ENCODE measurements at regions not wholly inside any gene's neighbourhood (a gene's known extent, or its start where the extent isn't known, plus 50 kb on each side); places are given as distances from the start of the nearest gene placed in this dataset.

DNA sequence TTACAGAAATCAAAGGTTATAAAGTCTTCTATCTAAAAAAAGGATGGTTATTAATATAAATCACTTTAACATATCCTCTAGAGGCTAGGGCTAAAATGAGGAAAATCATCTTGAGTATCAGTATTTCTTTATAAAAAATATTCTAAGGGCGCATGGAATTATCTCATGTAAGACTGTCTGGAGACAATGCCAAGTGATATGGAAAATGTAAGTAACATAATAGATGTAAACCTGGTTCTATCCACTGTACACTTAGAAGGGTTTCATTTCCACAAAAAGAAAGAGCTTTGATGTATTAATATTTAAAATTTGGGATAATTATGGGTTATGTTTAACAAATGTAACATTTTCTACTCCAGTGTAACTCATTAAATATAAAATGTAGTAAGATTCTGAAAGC, 95.9 kb upstream of the DPH5 start:
- no peak for TF ChIP-seq POLR2A (IDR thresholded peaks at IDR 0.05)
- TF ChIP-seq, protein P1, sequence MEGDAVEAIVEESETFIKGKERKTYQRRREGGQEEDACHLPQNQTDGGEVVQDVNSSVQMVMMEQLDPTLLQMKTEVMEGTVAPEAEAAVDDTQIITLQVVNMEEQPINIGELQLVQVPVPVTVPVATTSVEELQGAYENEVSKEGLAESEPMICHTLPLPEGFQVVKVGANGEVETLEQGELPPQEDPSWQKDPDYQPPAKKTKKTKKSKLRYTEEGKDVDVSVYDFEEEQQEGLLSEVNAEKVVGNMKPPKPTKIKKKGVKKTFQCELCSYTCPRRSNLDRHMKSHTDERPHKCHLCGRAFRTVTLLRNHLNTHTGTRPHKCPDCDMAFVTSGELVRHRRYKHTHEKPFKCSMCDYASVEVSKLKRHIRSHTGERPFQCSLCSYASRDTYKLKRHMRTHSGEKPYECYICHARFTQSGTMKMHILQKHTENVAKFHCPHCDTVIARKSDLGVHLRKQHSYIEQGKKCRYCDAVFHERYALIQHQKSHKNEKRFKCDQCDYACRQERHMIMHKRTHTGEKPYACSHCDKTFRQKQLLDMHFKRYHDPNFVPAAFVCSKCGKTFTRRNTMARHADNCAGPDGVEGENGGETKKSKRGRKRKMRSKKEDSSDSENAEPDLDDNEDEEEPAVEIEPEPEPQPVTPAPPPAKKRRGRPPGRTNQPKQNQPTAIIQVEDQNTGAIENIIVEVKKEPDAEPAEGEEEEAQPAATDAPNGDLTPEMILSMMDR (IDR thresholded peaks at IDR 0.05): no peak

All from sigmoid colon (tissue), 3 donors.